ENCODE measurements at regions not wholly inside any gene's neighbourhood (a gene's known extent, or its start where the extent isn't known, plus 50 kb on each side); places are given as distances from the start of the nearest gene placed in this dataset.

DNA sequence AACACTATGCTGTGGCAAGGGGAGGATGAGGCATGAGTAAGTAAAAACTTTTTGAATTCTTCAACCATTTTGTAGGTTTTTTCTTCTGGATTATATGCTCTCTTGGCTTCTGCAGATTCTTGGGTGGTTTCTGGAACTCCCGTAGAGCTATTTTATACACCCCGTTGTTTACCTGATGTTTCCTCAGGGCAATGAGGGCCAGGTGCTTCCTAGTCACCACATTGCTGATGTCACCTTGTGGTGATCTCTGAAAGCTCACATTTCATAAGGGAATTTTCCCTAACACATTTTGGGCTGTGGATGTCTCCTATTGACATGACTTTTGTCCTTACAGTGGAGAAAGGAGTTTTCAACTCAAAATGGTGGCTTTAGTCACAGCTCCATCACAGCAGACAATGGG, 356.6 kb downstream of the PLA2G4A start:
- DNase-seq (ENCODE audit: low spot score), result no peak
- no peak for ATAC-seq (ENCODE audit: low FRiP score)
- TF ChIP-seq, protein P1, sequence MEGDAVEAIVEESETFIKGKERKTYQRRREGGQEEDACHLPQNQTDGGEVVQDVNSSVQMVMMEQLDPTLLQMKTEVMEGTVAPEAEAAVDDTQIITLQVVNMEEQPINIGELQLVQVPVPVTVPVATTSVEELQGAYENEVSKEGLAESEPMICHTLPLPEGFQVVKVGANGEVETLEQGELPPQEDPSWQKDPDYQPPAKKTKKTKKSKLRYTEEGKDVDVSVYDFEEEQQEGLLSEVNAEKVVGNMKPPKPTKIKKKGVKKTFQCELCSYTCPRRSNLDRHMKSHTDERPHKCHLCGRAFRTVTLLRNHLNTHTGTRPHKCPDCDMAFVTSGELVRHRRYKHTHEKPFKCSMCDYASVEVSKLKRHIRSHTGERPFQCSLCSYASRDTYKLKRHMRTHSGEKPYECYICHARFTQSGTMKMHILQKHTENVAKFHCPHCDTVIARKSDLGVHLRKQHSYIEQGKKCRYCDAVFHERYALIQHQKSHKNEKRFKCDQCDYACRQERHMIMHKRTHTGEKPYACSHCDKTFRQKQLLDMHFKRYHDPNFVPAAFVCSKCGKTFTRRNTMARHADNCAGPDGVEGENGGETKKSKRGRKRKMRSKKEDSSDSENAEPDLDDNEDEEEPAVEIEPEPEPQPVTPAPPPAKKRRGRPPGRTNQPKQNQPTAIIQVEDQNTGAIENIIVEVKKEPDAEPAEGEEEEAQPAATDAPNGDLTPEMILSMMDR (IDR thresholded peaks at IDR 0.05), result no peak

DNA sequence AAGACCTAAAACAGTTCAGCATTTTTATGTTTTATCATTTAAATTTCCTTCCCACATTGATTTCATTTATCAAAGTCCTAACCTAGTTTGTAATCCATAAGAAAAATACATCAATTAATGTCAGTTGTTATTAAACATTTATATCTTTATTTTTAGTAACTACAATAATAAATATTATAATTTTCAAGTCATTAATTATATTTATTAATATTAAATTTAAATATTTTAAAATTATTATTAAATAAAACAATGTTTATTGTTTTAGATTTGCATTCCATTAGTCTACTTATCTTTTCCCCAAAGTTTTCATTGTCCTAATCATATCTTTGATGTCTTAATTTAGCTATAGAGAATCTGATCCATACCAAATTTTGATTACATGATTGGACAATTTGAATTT, 368.9 kb downstream of the PLA2G4A start:
- TF ChIP-seq, protein P1 (IDR thresholded peaks at IDR 0.05), result no peak
- DNase-seq (ENCODE audit: low spot score) (no peak), ATAC-seq (ENCODE audit: low FRiP score) (no peak)

- TF ChIP-seq, protein P1 (IDR thresholded peaks at IDR 0.05), result no peak
- ATAC-seq (ENCODE audit: low FRiP score) (no peak), DNase-seq (ENCODE audit: low spot score) (no peak)
Observed at GRCh38 chr1:187203257-187203656, 374.5 kb downstream of the PLA2G4A start.

DNA sequence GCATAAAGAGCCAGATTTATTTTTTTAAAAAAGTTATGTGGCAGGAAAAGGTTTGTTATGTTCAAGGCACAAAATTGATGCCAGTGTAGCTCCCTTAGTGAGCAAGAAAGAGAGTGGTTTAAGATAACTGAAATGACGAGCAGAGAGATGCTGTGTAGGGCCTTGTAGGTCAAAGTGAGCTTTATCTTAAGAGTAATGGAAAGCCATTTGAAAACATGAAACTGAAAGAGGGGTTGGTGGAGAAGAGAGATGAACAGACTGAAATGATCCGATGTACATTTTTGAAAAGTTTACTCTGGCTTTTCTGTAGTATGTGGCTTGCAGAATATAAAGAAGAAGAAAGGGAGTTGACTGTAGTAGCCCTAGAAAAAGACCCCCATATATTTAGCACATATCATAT, 383.6 kb downstream of the PLA2G4A start:
- ATAC-seq (ENCODE audit: low FRiP score) (no peak), DNase-seq (ENCODE audit: low spot score) (no peak)
- TF ChIP-seq, protein P1 (IDR thresholded peaks at IDR 0.05), result no peak

- TF ChIP-seq, protein P1 (IDR thresholded peaks at IDR 0.05), result no peak
- ATAC-seq (ENCODE audit: low FRiP score), result no peak
- DNase-seq (ENCODE audit: low spot score), result no peak
Observed at GRCh38 chr1:187226396-187226795, 397.6 kb downstream of the PLA2G4A start.

DNA sequence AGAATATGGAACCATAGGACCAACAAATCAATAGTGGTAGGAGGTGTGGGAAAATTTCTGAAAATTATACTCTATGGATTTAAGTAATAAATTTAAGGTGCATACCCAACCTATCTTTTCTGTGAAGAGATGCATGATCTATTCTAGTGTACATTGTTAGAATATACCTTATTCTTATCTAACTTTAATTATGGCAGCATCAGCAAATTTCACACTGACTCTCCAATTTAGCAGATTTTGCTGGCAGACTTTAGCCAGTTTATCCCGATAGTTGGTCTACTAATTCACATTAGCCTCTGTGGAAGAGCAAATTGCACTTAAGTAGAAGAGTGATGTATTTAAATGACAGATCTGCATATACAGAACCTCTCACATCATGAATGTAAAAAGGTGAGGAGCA, 400.0 kb downstream of the PLA2G4A start:
- no peak for DNase-seq (ENCODE audit: low spot score)
- TF ChIP-seq, protein P1 (IDR thresholded peaks at IDR 0.05), result no peak
- ATAC-seq (ENCODE audit: low FRiP score), result no peak

- no peak for DNase-seq (ENCODE audit: low spot score)
- TF ChIP-seq, protein P1 (IDR thresholded peaks at IDR 0.05), result no peak
- ATAC-seq (ENCODE audit: low FRiP score), result no peak
Observed at GRCh38 chr1:187229496-187229895, 400.7 kb downstream of the PLA2G4A start.

Measured in omental fat pad (tissue), 3 donors.